ENCODE measurements at regions not wholly inside any gene's neighbourhood (a gene's known extent, or its start where the extent isn't known, plus 50 kb on each side); places are given as distances from the start of the nearest gene placed in this dataset.

DNA sequence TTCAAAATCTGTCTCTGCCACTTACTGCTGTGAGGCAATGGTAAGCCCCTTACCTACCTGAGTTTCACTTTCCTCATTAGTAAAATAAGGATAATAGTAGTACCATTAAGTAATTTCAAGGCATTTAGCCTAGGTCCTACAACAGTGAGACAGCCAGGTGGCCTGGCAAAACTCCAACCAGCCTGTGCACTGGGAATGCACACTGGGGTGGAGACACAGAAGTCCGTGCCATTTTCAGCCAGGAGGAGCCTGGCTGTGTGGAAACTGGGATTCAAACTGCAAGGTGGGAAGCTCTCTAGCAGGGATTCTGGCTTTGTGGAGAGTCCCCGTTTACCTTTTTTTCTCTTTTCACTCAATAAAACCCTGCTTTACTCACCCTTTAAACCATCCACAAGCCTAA is 630.4 kb downstream of the PRELID2 start:
- DNase-seq (ENCODE audit: low spot score) = no peak

GRCh38 chr5:145203193-145203592 is 631.9 kb downstream of the PRELID2 start:
- DNase-seq (ENCODE audit: low spot score) = peak; percentile 8

GRCh38 chr5:145198525-145199260 is 636.4 kb downstream of the PRELID2 start:
- DNase-seq (ENCODE audit: low spot score) = no peak

GRCh38 chr5:145189746-145190145 is 645.4 kb downstream of the PRELID2 start:
- DNase-seq (ENCODE audit: low spot score) = peak; percentile 9

DNA sequence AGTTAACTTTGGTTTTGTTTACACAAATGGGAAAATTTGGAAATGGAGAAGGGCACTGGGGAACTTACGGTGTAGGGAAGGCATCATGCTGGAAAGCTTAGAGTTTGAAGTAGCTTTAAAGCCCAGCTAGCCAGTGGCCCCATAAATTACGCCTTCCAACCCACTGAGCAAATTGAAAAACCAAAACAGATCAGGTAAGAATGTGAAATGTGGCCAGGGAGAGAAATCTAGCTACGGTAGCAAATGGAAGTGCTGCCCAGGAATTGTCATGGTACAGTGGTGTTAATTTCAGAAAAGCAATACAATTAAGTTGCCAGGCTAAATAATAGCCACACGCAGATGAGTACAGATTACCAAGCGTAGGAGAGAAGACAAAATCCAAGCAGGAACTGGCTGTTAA is 654.8 kb downstream of the PRELID2 start:
- DNase-seq (ENCODE audit: low spot score) = no peak

GRCh38 chr5:145178641-145179523 is 656.3 kb downstream of the PRELID2 start:
- DNase-seq (ENCODE audit: low spot score) = peak; percentile 40

GRCh38 chr5:145176041-145176440 is 659.1 kb downstream of the PRELID2 start:
- no peak for DNase-seq (ENCODE audit: low spot score)

- DNase-seq (ENCODE audit: low spot score) = no peak
Observed at GRCh38 chr5:145166110-145166509, 669.0 kb downstream of the PRELID2 start.

DNA sequence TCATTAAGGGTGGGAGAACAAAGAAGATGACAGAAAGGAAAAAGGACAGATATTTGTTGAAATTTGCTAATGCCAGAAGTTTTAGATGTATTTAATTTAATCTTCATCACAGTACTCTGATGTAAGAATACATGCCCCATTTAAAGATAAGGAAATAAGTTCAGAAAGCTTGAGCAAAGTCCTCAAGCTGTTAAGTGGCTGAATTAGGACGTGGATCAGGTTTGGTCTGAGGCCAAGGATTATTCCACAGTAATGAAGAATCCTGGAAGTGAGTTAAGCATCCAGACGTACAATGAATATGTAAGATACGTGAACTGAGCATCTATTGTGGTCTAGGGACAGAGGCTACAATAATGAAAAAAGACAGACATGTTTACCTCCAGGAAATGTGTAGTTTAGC is 671.3 kb downstream of the PRELID2 start:
- DNase-seq (ENCODE audit: low spot score) = no peak

- DNase-seq (ENCODE audit: low spot score) = no peak
Observed at GRCh38 chr5:145162626-145163025, 672.5 kb downstream of the PRELID2 start.

GRCh38 chr5:145161391-145161790 is 673.8 kb downstream of the PRELID2 start:
- no peak for DNase-seq (ENCODE audit: low spot score)

GRCh38 chr5:145160679-145161078 is 674.5 kb downstream of the PRELID2 start:
- DNase-seq (ENCODE audit: low spot score) = no peak

GRCh38 chr5:145158730-145159129 is 676.4 kb downstream of the PRELID2 start:
- no peak for DNase-seq (ENCODE audit: low spot score)

DNA sequence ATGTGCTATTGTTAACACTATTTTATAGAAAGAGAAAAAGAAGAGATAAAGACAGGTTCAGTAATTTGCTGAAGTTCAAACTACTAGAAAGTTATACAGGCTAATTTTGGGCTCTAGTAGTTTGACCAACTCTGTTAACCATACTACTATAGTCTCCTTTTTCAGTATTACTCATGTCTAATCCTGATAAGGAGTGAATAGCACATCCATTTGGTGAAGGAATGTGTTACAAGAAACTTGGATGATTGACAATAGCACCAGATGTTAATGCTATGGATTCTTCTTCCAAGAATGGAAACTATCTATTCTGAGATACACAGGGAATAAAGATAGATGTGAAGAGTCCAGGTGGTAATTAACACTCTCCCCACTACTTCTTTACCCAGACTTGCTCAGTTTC is 677.3 kb downstream of the PRELID2 start:
- no peak for DNase-seq (ENCODE audit: low spot score)

GRCh38 chr5:145141534-145141933 is 693.6 kb downstream of the PRELID2 start:
- no peak for DNase-seq (ENCODE audit: low spot score)

- peak; percentile 11 for DNase-seq (ENCODE audit: low spot score)
Observed at GRCh38 chr5:145130996-145131395, 704.1 kb downstream of the PRELID2 start.

GRCh38 chr5:145129797-145130196 is 705.3 kb downstream of the PRELID2 start:
- DNase-seq (ENCODE audit: low spot score) = no peak

DNA sequence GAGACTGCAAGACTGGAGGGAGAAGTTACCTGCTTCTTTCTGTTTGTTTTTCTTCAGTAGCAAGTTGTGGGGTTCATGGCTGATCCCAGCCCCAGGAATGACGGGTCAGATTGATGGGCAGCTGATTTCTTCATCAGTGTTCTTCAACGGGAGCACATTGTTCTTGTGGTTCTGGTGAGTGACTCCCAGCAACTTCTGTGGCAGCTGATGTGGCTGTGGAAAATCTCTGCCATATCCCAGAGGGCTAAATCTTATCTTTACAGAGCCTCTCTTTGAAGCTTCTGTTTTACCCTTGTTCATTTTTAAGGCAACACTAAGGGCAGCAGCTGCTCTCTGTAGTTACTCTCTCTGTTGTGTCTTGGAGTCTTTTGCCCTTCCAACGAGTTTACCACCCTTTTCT is 710.3 kb downstream of the PRELID2 start:
- DNase-seq (ENCODE audit: low spot score) = no peak

DNA sequence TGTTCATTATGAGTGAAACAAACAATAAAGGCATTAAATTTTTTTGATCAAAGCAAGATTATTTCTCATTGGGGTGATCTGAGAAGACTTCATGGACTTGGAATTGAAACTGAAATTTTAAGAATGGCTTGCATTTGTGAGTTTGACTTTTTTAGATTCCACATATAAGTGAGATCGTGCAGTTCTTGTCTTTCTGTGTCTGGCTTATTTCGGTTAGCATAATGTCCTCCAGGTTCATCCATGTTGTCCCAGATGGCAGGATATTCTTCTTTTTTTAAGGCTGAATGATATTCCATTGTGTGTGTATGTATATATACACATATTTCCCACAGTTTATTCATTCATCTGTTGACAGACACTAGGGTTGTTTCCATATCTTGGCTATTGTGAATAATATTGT is 716.5 kb downstream of the PRELID2 start:
- DNase-seq (ENCODE audit: low spot score) = no peak

GRCh38 chr5:145118127-145118526 is 717.0 kb downstream of the PRELID2 start:
- no peak for DNase-seq (ENCODE audit: low spot score)

DNA sequence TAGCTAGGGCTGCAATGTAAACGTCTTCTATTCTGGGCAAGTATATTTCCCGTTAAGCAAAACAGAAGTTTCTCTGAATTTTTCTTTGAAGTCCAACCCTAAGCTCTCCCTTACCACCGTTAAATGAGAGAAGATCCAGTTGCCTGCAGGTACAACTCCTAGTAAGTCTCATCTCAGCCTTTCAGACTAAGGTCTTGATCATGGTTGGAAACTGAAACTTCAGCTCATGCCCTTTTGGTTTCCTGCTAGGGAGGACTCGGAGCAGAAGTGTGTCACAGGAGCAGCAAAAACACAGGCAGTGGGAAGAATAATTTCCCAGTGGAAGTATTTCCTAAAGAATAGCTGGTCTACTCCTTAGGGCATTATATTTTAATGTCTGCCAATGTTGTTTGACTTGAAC is 717.9 kb downstream of the PRELID2 start:
- DNase-seq (ENCODE audit: low spot score) = no peak

GRCh38 chr5:145111420-145111819 is 723.7 kb downstream of the PRELID2 start:
- DNase-seq (ENCODE audit: low spot score) = no peak

- no peak for DNase-seq (ENCODE audit: low spot score)
Observed at GRCh38 chr5:145110834-145111233, 724.3 kb downstream of the PRELID2 start.
